Mucosa of rectum (tissue), 2 donors: ENCODE measurements at regions not wholly inside any gene's neighbourhood (a gene's known extent, or its start where the extent isn't known, plus 50 kb on each side); places are given as distances from the start of the nearest gene placed in this dataset.

Source experiments
- H3K27ac ChIP-seq, 2 donors: one replicate each; pipeline ENCODE4 v1.7.0; 2013; ENCODE audit warnings: inconsistent platforms in 2 of 2, low read depth in 2 of 2, low read length in 2 of 2
- H3K27me3 ChIP-seq, 2 donors: one replicate each; pipeline ENCODE4 v1.7.0; 2013; ENCODE audit warnings: low read length in 2 of 2; ENCODE audit not compliant: control insufficient read depth in 2 of 2, insufficient read depth in 2 of 2
- H3K36me3 ChIP-seq, 2 donors: one replicate each; pipeline ENCODE4 v1.7.0; 2013; ENCODE audit warnings: low read length in 2 of 2; ENCODE audit not compliant: control insufficient read depth in 2 of 2, insufficient read depth in 2 of 2
- H3K4me1 ChIP-seq, 2 donors: one replicate each; pipeline ENCODE4 v1.7.0; 2013; ENCODE audit warnings: low read length in 2 of 2, mild to moderate bottlenecking in 1 of 2; ENCODE audit not compliant: control insufficient read depth in 2 of 2, insufficient read depth in 2 of 2
- H3K4me3 ChIP-seq, 2 donors: one replicate each; pipeline ENCODE4 v1.7.0; 2013; ENCODE audit warnings: low read length in 2 of 2
- H3K9ac ChIP-seq, 2 donors: one replicate each; pipeline ENCODE4 v1.7.0; 2013; ENCODE audit warnings: low read length in 2 of 2, low read depth in 1 of 2, mild to moderate bottlenecking in 1 of 2
- H3K9me3 ChIP-seq, 2 donors: one replicate each; pipeline ENCODE4 v1.7.0; 2013; ENCODE audit warnings: low read length in 2 of 2; ENCODE audit not compliant: control insufficient read depth in 2 of 2
- donor health status: healthy.
- donor health status: Normal muscosa, but diverticular disease.

DNA sequence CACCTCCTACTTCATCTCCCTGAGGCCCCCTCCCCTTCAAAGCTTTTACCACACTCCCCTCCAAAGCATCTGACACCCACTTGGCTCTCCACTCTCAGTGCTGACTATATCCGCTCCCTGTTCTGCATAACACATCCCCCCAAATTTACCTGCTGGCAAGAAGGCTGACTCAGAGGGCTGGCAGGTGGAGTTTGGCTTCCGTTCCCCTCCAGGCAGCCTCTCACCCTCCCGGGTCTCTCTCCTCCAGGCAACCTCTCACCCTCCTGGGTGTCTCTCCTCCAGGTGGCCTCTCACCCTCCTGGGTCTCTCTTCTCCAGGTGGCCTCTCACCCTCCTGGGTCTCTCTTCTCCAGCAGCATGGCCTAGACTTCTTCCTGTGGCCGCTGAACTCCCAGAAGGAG lies 562.1 kb downstream of the NPHP4 start:
- H3K9ac ChIP-seq, result no peak overlapping the region
- no peaks in the 10 kb centered on the region for H3K4me1 ChIP-seq
- no peak overlapping the region for H3K27ac ChIP-seq
- H3K27me3 ChIP-seq, result peaks cover 7 to 16% of the 10 kb centered on the region in 2 donors
- H3K9me3 ChIP-seq, result no peaks in the 10 kb centered on the region
- no peaks in the 10 kb centered on the region for H3K36me3 ChIP-seq
- no peak overlapping the region for H3K4me3 ChIP-seq

DNA sequence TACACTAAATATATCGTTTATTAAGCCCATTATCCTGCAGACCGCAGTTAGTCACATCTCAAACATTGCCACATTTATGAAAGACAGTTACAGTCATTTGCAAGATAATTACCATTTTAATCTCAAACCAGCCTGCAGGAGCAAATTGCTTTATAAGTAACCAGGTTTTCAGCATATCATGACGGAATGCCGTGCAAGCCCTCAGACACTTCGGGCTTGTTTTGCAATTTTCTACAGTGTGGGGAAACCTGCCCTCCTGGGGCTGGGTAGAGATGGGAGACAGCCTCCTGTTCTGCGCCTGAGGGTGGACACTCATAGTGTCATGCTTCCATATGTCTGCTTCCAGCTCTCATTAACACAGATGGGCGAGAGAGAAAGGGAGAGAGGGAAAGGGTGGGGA lies 563.9 kb downstream of the NPHP4 start:
- no peaks in the 10 kb centered on the region for H3K9me3 ChIP-seq
- H3K27me3 ChIP-seq, result peaks cover 15 to 16% of the 10 kb centered on the region in 2 donors
- no peak overlapping the region for H3K9ac ChIP-seq
- no peaks in the 10 kb centered on the region for H3K36me3 ChIP-seq
- no peaks in the 10 kb centered on the region for H3K4me1 ChIP-seq
- no peak overlapping the region for H3K27ac ChIP-seq
- H3K4me3 ChIP-seq, result no peak overlapping the region

DNA sequence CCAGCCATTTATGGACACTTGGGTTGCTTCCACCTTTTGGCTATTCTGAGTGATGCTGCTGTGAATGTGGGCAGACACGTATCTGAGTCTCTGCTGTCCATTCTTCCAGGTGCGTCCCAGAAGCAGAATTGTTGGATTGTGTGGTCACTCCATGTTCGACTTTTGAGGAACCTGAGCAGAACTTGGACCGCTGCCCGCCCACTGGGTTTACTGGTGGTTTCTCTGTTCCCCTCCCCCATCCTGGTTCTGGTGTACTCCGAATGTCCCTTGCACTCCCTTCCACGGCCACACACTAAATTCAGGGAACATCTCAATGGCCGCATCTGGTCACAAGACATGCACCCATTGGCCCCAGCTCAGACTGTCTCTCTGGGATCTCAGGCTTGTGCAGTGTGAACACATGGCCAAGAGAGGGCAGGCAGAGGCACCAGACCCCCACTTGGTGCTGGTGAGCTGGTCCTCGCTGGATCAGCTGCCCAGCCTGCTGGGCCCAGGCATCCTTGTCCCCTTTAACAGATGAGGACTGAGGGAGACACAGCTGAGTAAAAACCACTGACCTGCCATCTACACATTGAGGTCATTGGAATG lies 565.1 kb downstream of the NPHP4 start:
- Histone ChIP-seq H3K9me3 (no peaks in the 10 kb centered on the region), H3K4me1 (no peaks in the 10 kb centered on the region), H3K9ac (no peak overlapping the region), H3K4me3 (no peak overlapping the region), H3K36me3 (no peaks in the 10 kb centered on the region), H3K27ac (no peak overlapping the region), H3K27me3 (peaks cover 15 to 16% of the 10 kb centered on the region in 2 donors)

DNA sequence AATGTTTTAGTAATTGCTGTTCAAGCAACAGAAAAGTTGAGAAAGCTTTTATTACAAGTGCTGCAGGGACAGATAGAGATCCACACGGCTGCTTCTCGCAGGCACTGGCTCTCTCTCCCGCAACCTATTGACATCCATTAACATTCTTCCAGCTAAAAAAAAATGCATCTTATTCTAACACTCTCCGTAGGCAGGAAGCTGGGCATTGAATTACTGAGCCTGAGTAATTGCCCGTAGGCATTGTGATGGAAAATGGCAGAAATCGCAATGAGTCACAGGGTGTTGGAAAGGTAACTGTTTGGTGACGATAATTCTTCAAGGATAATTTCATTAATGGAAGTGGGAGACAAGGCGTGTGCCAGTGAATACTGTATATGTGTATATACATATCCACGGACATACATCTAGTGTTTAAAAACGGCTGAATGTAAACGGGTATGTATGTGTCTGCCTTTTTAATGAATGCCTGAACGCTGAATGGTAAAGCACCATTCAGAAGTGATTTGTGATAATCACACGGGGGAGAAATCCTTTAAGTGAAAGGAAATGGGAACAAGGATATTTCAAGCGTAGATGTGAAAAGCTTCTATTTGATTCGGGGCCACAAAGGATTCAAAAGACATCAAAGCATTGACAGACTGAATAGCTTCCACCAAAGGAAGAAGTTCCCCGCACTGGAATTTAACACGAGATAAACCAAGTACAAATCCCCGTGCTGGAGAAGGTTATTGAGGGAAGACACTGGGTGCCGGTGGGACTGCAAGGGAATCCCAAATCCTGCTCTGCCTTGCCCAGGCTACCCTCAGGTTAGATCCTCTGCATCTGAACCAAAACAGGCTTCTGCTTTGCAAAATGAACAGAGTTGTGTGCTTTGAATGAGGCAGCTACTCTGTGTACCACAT lies 567.2 kb downstream of the NPHP4 start:
- H3K27ac ChIP-seq, result no peak overlapping the region
- H3K9ac ChIP-seq, result no peak overlapping the region
- H3K9me3 ChIP-seq, result no peaks in the 10 kb centered on the region
- no peak overlapping the region for H3K4me3 ChIP-seq
- no peaks in the 10 kb centered on the region for H3K36me3 ChIP-seq
- peaks cover 15 to 18% of the 10 kb centered on the region in 2 donors for H3K27me3 ChIP-seq
- no peaks in the 10 kb centered on the region for H3K4me1 ChIP-seq

DNA sequence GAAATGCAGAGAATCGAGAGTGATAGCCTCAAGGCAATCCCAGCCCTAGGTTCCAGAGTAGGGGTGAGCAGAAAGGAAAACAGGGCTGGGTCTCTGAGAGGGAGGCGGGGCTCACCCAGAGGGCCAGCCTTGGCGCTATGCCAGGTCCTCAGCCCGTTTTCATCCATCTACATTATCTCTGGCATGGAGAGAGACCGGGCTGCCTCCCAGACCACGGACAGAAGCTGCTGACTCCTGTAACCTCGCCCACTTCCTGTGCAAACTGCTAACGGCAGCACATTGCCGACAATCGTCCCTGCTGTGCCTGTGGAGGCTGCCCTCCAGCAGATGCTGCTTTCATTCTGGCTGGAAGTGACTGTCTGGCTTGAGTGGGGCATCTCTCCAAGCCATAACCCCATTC lies 569.1 kb downstream of the NPHP4 start:
- H3K27ac ChIP-seq, result no peak overlapping the region
- H3K36me3 ChIP-seq, result no peaks in the 10 kb centered on the region
- H3K9me3 ChIP-seq, result no peaks in the 10 kb centered on the region
- H3K27me3 ChIP-seq, result peaks cover 9 to 15% of the 10 kb centered on the region in 2 donors
- no peak overlapping the region for H3K9ac ChIP-seq
- H3K4me1 ChIP-seq, result no peaks in the 10 kb centered on the region
- H3K4me3 ChIP-seq, result no peak overlapping the region

DNA sequence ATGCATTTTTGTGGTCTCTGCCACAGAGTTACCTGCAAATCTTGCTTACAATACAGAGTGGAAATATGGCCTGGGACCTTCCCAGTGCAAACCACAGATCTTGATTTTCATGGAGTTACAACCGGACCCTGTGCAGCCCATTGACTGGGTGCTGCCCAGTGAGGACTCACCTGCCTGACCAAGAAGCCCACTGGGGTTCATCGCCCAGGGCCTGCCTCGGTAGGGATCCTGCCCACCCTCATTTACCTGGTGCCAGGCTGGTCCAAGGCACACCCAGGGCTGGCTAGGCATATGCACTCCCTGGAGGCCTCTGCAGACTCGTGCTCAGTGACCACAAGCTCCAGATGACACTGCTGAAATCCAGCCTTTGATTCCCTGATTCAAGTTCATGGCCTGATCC lies 572.7 kb downstream of the NPHP4 start:
- Histone ChIP-seq H3K27ac (no peak overlapping the region), H3K27me3 (peaks cover 3 to 8% of the 10 kb centered on the region in 2 donors), H3K4me3 (no peak overlapping the region), H3K9ac (no peak overlapping the region), H3K9me3 (no peaks in the 10 kb centered on the region), H3K36me3 (no peaks in the 10 kb centered on the region), H3K4me1 (no peaks in the 10 kb centered on the region)

DNA sequence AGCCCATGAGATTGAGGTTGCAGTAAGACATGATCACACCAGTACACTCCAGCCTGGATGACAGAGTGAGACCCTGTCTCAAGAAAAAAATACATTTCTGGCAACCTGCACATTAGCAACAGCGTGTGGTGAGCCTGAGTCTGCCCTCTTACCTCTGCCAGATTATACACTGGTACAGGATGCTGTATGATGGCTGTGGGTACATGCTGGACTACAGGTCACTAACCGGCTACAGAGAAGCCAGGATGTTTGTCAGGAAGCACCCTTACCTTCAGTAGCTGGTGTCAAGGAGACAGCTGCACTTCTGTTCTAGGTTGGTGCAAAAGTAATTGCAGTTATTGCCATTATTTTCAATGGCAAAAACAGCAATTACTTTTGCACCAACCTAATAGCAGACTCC lies 575.7 kb downstream of the NPHP4 start:
- no peak overlapping the region for H3K9ac ChIP-seq
- H3K9me3 ChIP-seq, result no peaks in the 10 kb centered on the region
- H3K27me3 ChIP-seq, result no peaks in the 10 kb centered on the region
- H3K4me3 ChIP-seq, result no peak overlapping the region
- no peaks in the 10 kb centered on the region for H3K4me1 ChIP-seq
- H3K27ac ChIP-seq, result no peak overlapping the region
- H3K36me3 ChIP-seq, result no peaks in the 10 kb centered on the region

DNA sequence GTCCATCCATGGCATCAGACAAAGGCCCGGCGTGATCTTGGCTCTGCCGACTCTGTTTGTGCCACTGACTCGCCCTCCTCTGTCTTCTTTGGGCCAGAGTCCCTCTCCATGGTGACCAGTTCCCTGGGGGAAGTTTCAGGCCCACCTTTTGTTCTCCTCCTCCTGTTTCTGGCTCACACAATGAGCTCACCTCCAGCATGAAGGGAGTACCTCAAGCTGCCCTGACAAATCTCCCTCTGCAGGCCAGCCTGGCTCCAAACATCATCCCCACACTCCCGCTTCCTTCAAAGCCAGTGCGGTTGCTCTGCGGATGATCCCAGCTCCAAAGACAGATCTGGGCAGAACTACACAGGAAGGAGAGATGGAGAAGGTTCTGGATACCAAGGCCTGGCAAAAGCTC lies 576.6 kb downstream of the NPHP4 start:
- H3K27ac ChIP-seq, result no peak overlapping the region
- H3K4me1 ChIP-seq, result no peaks in the 10 kb centered on the region
- H3K27me3 ChIP-seq, result peaks cover 0 to 1% of the 10 kb centered on the region in 2 donors
- no peak overlapping the region for H3K9ac ChIP-seq
- no peak overlapping the region for H3K4me3 ChIP-seq
- no peaks in the 10 kb centered on the region for H3K9me3 ChIP-seq
- no peaks in the 10 kb centered on the region for H3K36me3 ChIP-seq

DNA sequence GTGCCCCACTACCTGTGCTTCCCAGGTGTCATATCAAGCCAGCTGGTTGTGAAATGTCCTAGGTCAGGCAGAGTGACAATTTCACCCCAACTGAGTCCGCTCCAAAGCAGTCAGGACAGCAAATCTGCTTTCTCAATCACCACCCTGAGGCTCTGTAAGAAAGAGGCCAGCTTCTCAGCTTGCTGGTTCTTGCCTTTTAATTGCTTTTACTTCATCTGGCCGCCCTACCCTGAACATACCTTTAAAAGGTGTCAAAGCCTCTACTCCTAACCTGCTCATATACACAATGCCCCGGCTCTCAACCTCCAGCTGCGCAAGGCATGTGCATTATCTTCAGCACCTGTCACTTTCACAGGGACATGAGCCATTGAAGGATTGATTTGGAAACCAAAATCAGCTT lies 581.6 kb downstream of the NPHP4 start:
- Histone ChIP-seq H3K9me3 (no peaks in the 10 kb centered on the region), H3K36me3 (no peaks in the 10 kb centered on the region), H3K27ac (no peak overlapping the region), H3K9ac (no peak overlapping the region), H3K27me3 (peaks cover 0 to 1% of the 10 kb centered on the region in 2 donors), H3K4me1 (no peaks in the 10 kb centered on the region), H3K4me3 (no peak overlapping the region)

DNA sequence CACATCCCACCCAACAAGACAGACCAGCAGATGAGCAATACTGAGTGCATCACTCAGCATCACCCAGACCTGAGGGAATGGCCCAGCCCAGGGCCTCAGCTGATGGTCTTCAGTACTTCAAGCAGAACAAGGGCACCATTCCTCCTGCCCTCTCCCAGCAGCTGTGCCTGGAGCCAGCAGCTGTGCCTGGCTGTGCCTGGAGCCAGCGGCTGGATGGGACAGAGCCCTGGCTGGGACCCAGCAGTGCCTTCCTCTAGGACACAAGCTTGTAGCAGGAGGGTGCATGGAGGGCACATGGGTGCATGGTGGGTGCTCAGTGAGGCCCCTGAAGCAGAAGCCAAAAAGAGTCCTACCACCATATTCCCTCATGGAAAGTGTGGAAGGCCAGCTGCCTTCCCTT lies 583.8 kb downstream of the NPHP4 start:
- no peaks in the 10 kb centered on the region for H3K36me3 ChIP-seq
- H3K9ac ChIP-seq, result no peak overlapping the region
- no peak overlapping the region for H3K4me3 ChIP-seq
- no peaks in the 10 kb centered on the region for H3K9me3 ChIP-seq
- H3K27ac ChIP-seq, result no peak overlapping the region
- H3K27me3 ChIP-seq, result peaks cover 0 to 1% of the 10 kb centered on the region in 2 donors
- no peaks in the 10 kb centered on the region for H3K4me1 ChIP-seq
